ENCODE measurements at regions not wholly inside any gene's neighbourhood (a gene's known extent, or its start where the extent isn't known, plus 50 kb on each side); places are given as distances from the start of the nearest gene placed in this dataset.
"Not testable (repeated sequence)": the region's sequence is repeated elsewhere in the genome, so short reads cannot be mapped to it uniquely, and the experiment has no call there.

GRCh38 chr21:17393413-17393812, 119.4 kb upstream of the CXADR start:
- no peak for TF ChIP-seq CTCF (IDR thresholded peaks at IDR 0.05; ENCODE audit: insufficient read depth, low read length, poor library complexity, severe bottlenecking)
- DNase-seq (ENCODE audit: low read depth) = no peak
- H3K36me3 ChIP-seq (ENCODE audit: control insufficient read depth, insufficient read depth, low read length) = no peaks in the 10 kb centered on the region

GRCh38 chr21:17396948-17397347, 115.9 kb upstream of the CXADR start:
- no peaks in the 10 kb centered on the region for H3K27me3 ChIP-seq (ENCODE audit: control insufficient read depth, insufficient read depth, low read length)
- no peak for DNase-seq (ENCODE audit: low read depth)
- no peak overlapping the region for H3K4me3 ChIP-seq (ENCODE audit: low read depth, low read length)
- TF ChIP-seq CTCF (IDR thresholded peaks at IDR 0.05; ENCODE audit: insufficient read depth, low read length, poor library complexity, severe bottlenecking) = no peak
- H3K36me3 ChIP-seq (ENCODE audit: control insufficient read depth, insufficient read depth, low read length) = no peaks in the 10 kb centered on the region

More at GRCh38 chr21:17393413-17393812, 119.4 kb upstream of the CXADR start:
- Histone ChIP-seq H3K4me3 (ENCODE audit: low read depth, low read length) (no peak overlapping the region), H3K27me3 (ENCODE audit: control insufficient read depth, insufficient read depth, low read length) (no peaks in the 10 kb centered on the region)

GRCh38 chr21:17397703-17398102, 115.1 kb upstream of the CXADR start:
- no peak for DNase-seq (ENCODE audit: low read depth)
- TF ChIP-seq CTCF (IDR thresholded peaks at IDR 0.05; ENCODE audit: insufficient read depth, low read length, poor library complexity, severe bottlenecking) = no peak
- Histone ChIP-seq H3K27me3 (ENCODE audit: control insufficient read depth, insufficient read depth, low read length) (no peaks in the 10 kb centered on the region), H3K4me3 (ENCODE audit: low read depth, low read length) (no peak overlapping the region), H3K36me3 (ENCODE audit: control insufficient read depth, insufficient read depth, low read length) (no peaks in the 10 kb centered on the region)

- H3K4me3 ChIP-seq (ENCODE audit: low read depth, low read length); DNase-seq (ENCODE audit: low read depth); H3K27me3 ChIP-seq (ENCODE audit: control insufficient read depth, insufficient read depth, low read length); H3K36me3 ChIP-seq (ENCODE audit: control insufficient read depth, insufficient read depth, low read length): not testable (repeated sequence)
Measured at GRCh38 chr21:17398954-17399353, 113.9 kb upstream of the CXADR start.

- DNase-seq (ENCODE audit: low read depth) = no peak
- Histone ChIP-seq H3K4me3 (ENCODE audit: low read depth, low read length) (no peak overlapping the region), H3K36me3 (ENCODE audit: control insufficient read depth, insufficient read depth, low read length) (no peaks in the 10 kb centered on the region), H3K27me3 (ENCODE audit: control insufficient read depth, insufficient read depth, low read length) (no peaks in the 10 kb centered on the region)
- TF ChIP-seq CTCF (IDR thresholded peaks at IDR 0.05; ENCODE audit: insufficient read depth, low read length, poor library complexity, severe bottlenecking) = no peak
Measured at GRCh38 chr21:17402937-17403336, 109.9 kb upstream of the CXADR start.

GRCh38 chr21:17406202-17406601, 106.6 kb upstream of the CXADR start:
- TF ChIP-seq CTCF (IDR thresholded peaks at IDR 0.05; ENCODE audit: insufficient read depth, low read length, poor library complexity, severe bottlenecking) = no peak
- no peaks in the 10 kb centered on the region for H3K36me3 ChIP-seq (ENCODE audit: control insufficient read depth, insufficient read depth, low read length)
- H3K4me3 ChIP-seq (ENCODE audit: low read depth, low read length) = no peak overlapping the region
- DNase-seq (ENCODE audit: low read depth) = no peak
- no peaks in the 10 kb centered on the region for H3K27me3 ChIP-seq (ENCODE audit: control insufficient read depth, insufficient read depth, low read length)
